22Rv1 (cell line): ENCODE measurements at regions not wholly inside any gene's neighbourhood (a gene's known extent, or its start where the extent isn't known, plus 50 kb on each side); places are given as distances from the start of the nearest gene placed in this dataset.

ENCODE experiments used
- ZFX ChIP-seq: fragments of 450-650 bp; IDR thresholded peaks from 2 replicates; pipeline ENCODE4 v1.6.1; 2017; ENCODE audit warnings: antibody characterized with exemption, borderline replicate concordance
- TF ChIP-seq, protein P1 (sequence below): fragments of 450-650 bp; IDR thresholded peaks from 2 replicates; pipeline ENCODE4 v1.5.1; 2017; ENCODE audit warnings: mild to moderate bottlenecking

DNA sequence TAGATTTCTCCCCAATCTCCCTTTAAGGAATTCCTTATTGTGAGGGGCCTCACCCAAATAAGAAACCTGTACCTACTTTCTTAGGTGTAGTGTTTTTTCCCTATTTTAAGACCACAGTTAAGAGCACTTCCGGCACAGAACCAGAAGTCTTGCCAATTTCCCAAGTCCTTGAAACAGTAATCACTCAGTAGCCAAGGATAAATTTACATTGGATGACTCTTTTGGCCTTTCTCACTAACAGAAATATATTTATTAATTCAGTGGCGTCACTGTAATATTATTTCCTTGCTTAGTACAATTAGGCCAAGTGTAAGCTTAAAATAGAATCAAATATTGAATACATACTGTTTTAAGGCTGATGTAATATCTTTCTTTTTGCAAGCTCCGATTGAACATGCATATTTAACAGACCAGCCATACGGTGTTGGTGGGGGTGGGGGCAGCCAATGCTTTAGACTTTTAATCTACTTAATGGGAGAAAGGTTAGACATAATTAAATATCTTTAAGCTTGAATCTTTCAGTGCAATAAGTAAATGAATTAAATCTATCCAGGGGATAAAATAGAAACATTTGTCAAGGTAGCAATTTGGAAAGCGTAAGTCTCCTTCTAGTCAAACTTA lies 50.8 kb upstream of the ITGA6 start:
- TF ChIP-seq, protein P1, sequence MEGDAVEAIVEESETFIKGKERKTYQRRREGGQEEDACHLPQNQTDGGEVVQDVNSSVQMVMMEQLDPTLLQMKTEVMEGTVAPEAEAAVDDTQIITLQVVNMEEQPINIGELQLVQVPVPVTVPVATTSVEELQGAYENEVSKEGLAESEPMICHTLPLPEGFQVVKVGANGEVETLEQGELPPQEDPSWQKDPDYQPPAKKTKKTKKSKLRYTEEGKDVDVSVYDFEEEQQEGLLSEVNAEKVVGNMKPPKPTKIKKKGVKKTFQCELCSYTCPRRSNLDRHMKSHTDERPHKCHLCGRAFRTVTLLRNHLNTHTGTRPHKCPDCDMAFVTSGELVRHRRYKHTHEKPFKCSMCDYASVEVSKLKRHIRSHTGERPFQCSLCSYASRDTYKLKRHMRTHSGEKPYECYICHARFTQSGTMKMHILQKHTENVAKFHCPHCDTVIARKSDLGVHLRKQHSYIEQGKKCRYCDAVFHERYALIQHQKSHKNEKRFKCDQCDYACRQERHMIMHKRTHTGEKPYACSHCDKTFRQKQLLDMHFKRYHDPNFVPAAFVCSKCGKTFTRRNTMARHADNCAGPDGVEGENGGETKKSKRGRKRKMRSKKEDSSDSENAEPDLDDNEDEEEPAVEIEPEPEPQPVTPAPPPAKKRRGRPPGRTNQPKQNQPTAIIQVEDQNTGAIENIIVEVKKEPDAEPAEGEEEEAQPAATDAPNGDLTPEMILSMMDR, result no peak
- no peak for TF ChIP-seq ZFX
